ENCODE measurements at regions not wholly inside any gene's neighbourhood (a gene's known extent, or its start where the extent isn't known, plus 50 kb on each side); places are given as distances from the start of the nearest gene placed in this dataset.
A peak's percentile ranks its signal among the peaks of the same experiment; 100 is the strongest.
"Not testable (repeated sequence)": the region's sequence is repeated elsewhere in the genome, so short reads cannot be mapped to it uniquely, and the experiment has no call there.

DNA sequence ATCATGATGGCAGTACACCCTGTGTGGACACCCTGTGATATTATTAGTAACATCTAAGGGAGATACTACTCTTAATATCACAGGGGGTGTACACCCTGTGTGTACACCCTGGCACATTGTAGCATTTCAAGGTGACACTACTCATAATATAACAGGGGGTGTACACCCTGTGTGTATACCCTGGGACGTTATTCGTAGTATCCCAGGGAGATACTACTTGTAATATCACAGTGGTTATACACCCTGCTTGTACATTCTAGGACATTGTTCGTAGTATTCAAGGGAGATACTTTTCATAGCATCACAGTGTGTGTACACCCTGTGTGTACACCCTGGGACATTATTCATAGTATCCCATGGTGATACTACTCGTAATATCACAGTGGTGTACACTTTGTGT, 67.4 kb upstream of the CNIH3 start:
- ChIA-PET CTCF (no interaction called here), POLR2A (no interaction called here)
- no peaks in the 10 kb centered on the region for H3K27me3 Mint-ChIP-seq (ENCODE audit: insufficient read depth, unreplicated experiment)
- intact Hi-C loops (cut with micrococcal nuclease), result no loop called here
- no peaks in the 10 kb centered on the region for H3K36me3 Mint-ChIP-seq (ENCODE audit: insufficient read depth, unreplicated experiment)
- H3K4me3 Mint-ChIP-seq (ENCODE audit: unreplicated experiment), result no peak overlapping the region
- no peak for DNase-seq (ENCODE audit: unreplicated experiment)
- no TSS peak for BruUV-seq (replicated peaks)
- no peak for TF ChIP-seq CTCF (IDR thresholded peaks at IDR 0.05; ENCODE audit: unreplicated experiment)
- no peak overlapping the region for H3K27ac Mint-ChIP-seq (ENCODE audit: low read depth, unreplicated experiment)
- H3K4me1 Mint-ChIP-seq (ENCODE audit: insufficient read depth, unreplicated experiment), result peaks cover 3% of the 10 kb centered on the region
- no peaks in the 10 kb centered on the region for H3K9me3 Mint-ChIP-seq (ENCODE audit: unreplicated experiment)

DNA sequence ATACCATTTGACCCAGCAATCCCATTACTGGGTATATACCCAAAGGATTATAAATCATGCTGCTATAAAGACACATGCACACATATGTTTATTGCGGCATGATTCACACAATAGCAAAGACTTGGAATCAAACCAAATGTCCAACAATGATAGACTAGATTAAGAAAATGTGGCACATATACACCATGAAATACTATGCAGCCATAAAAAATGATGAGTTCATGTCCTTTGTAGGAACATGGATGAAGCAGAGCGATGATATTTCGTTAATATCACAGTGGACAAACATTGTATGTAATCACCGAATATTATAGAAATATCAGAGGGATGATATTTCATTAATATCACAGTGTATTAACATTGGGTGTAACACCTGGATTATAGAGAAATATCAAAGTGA, 64.9 kb upstream of the CNIH3 start:
- H3K27me3 Mint-ChIP-seq (ENCODE audit: insufficient read depth, unreplicated experiment); CTCF ChIA-PET; H3K4me3 Mint-ChIP-seq (ENCODE audit: unreplicated experiment); DNase-seq (ENCODE audit: unreplicated experiment); POLR2A ChIA-PET; BruUV-seq (replicated peaks); H3K36me3 Mint-ChIP-seq (ENCODE audit: insufficient read depth, unreplicated experiment); H3K27ac Mint-ChIP-seq (ENCODE audit: low read depth, unreplicated experiment); H3K4me1 Mint-ChIP-seq (ENCODE audit: insufficient read depth, unreplicated experiment); intact Hi-C loops (cut with micrococcal nuclease); H3K9me3 Mint-ChIP-seq (ENCODE audit: unreplicated experiment): not testable (repeated sequence)

- H3K27ac Mint-ChIP-seq (ENCODE audit: low read depth, unreplicated experiment), result no peak overlapping the region
Measured at GRCh38 chr1:224554056-224554455, 62.1 kb upstream of the CNIH3 start.

DNA sequence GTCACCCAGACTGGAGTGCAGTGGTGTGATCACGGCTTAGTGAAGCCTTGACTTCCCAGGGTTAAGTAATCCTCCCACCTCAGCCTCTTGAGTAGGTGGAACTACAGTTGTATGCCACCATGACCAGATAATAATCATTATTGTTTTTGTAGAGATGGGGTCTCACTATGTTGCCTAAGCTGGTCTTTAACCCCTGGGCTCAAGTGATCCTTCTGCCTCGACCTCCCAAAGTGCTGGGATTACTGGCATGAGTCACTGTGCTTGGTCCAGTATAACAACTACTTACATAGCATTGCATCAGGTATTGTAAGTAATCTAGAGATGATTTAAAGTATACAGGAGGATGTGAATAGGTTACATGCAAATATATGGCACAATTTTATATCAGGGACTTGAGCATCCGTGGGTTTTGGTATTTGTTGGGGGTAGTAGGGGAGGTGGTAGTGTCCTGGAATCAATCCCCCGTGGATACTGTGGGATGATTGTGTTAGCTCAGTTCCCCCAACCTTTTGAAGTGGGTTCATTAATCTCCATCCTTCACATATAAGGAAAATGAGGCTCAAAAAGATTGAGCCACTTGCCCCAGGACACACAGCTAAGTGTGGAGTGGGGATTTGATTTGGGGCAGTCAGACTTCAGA, 61.4 kb upstream of the CNIH3 start:
- no peak overlapping the region for H3K4me3 Mint-ChIP-seq (ENCODE audit: unreplicated experiment)
- POLR2A ChIA-PET, result no interaction called here
- intact Hi-C loops (cut with micrococcal nuclease), result no loop called here
- no peak for TF ChIP-seq CTCF (IDR thresholded peaks at IDR 0.05; ENCODE audit: unreplicated experiment)
- DNase-seq (ENCODE audit: unreplicated experiment), result no peak
- BruUV-seq (replicated peaks), result no TSS peak
- H3K27ac Mint-ChIP-seq (ENCODE audit: low read depth, unreplicated experiment), result peak overlapping the region; percentile 20
- peaks cover 4% of the 10 kb centered on the region for H3K36me3 Mint-ChIP-seq (ENCODE audit: insufficient read depth, unreplicated experiment)
- H3K27me3 Mint-ChIP-seq (ENCODE audit: insufficient read depth, unreplicated experiment), result no peaks in the 10 kb centered on the region
- peaks cover 22% of the 10 kb centered on the region for H3K4me1 Mint-ChIP-seq (ENCODE audit: insufficient read depth, unreplicated experiment)
- CTCF ChIA-PET, result interaction anchor here (0.7 to 3.3 kb wide), 3 partner anchors 41 to 846 kb away, joined by 3 to 23 read pairs (median 3); no protein-coding TSS in a partner anchor
- H3K9me3 Mint-ChIP-seq (ENCODE audit: unreplicated experiment), result no peaks in the 10 kb centered on the region

More at GRCh38 chr1:224554056-224554455, 62.1 kb upstream of the CNIH3 start:
- no peaks in the 10 kb centered on the region for H3K27me3 Mint-ChIP-seq (ENCODE audit: insufficient read depth, unreplicated experiment)
- H3K4me1 Mint-ChIP-seq (ENCODE audit: insufficient read depth, unreplicated experiment), result peaks cover 18% of the 10 kb centered on the region
- CTCF ChIA-PET, result interaction anchor here (1.5 to 3.3 kb wide), 2 partner anchors 41 to 90 kb away, joined by 3 to 23 read pairs; no protein-coding TSS in a partner anchor
- peaks cover 4% of the 10 kb centered on the region for H3K36me3 Mint-ChIP-seq (ENCODE audit: insufficient read depth, unreplicated experiment)
- POLR2A ChIA-PET, result no interaction called here
- BruUV-seq (replicated peaks), result no TSS peak
- no peaks in the 10 kb centered on the region for H3K9me3 Mint-ChIP-seq (ENCODE audit: unreplicated experiment)
- no peak overlapping the region for H3K4me3 Mint-ChIP-seq (ENCODE audit: unreplicated experiment)
- no peak for DNase-seq (ENCODE audit: unreplicated experiment)
- intact Hi-C loops (cut with micrococcal nuclease), result no loop called here
- TF ChIP-seq CTCF (IDR thresholded peaks at IDR 0.05; ENCODE audit: unreplicated experiment), result no peak

All from MCF 10A (cell line).